RWPE2 (cell line): ENCODE measurements at regions not wholly inside any gene's neighbourhood (a gene's known extent, or its start where the extent isn't known, plus 50 kb on each side); places are given as distances from the start of the nearest gene placed in this dataset.

Experiments
- ATAC-seq: fragments of 200-7000 bp; cut with Tn5 transposase; 3 replicates; pipeline ENCODE4 v1.9.1; 2021; ENCODE audit warnings: low read depth
- DNase-seq: peaks from one replicate; pipeline ENCODE4 v3.0.0-alpha.2; 2020; ENCODE audit warnings: low spot score
- H3K27ac ChIP-seq: fragments of 450-650 bp; 2 replicates; pipeline ENCODE4 v1.5.1; 2017; ENCODE audit warnings: mild to moderate bottlenecking; ENCODE audit not compliant: poor library complexity, severe bottlenecking
- H3K27me3 ChIP-seq: fragments of 250-450 bp; sonication (Bioruptor Pico); 2 replicates; pipeline ENCODE4 v1.5.1; 2021; ENCODE audit warnings: mild to moderate bottlenecking, moderate library complexity; ENCODE audit not compliant: insufficient read depth, poor library complexity, severe bottlenecking
- H3K36me3 ChIP-seq: fragments of 250-450 bp; sonication (Bioruptor Pico); 2 replicates; pipeline ENCODE4 v1.5.1; 2020; ENCODE audit warnings: low read depth, mild to moderate bottlenecking, moderate library complexity
- H3K4me1 ChIP-seq: fragments of 250-450 bp; sonication (Bioruptor Pico); 2 replicates; pipeline ENCODE4 v1.5.1; 2021; ENCODE audit warnings: mild to moderate bottlenecking, moderate library complexity; ENCODE audit not compliant: insufficient read depth, poor library complexity, severe bottlenecking
- H3K4me3 ChIP-seq: fragments of 250-450 bp; sonication (Bioruptor Pico); 2 replicates; pipeline ENCODE4 v1.5.1; 2021; ENCODE audit warnings: mild to moderate bottlenecking, moderate library complexity; ENCODE audit not compliant: severe bottlenecking
- H3K9me3 ChIP-seq: fragments of 250-450 bp; sonication (Bioruptor Pico); 2 replicates; pipeline ENCODE4 v1.5.1; 2021; ENCODE audit warnings: mild to moderate bottlenecking, moderate library complexity; ENCODE audit not compliant: severe bottlenecking
- CTCF ChIP-seq: fragments of 450-650 bp; IDR thresholded peaks from one replicate; pipeline ENCODE4 v1.5.1; 2017; ENCODE audit warnings: mild to moderate bottlenecking, moderate library complexity; ENCODE audit not compliant: poor library complexity, severe bottlenecking

- no peak for DNase-seq
- H3K4me3 ChIP-seq = no peak overlapping the region
- no peaks in the 10 kb centered on the region for H3K9me3 ChIP-seq
- H3K27me3 ChIP-seq = no peaks in the 10 kb centered on the region
- no peaks in the 10 kb centered on the region for H3K36me3 ChIP-seq
- H3K4me1 ChIP-seq = peaks cover 2% of the 10 kb centered on the region
- TF ChIP-seq CTCF = no peak
- no peak overlapping the region for H3K27ac ChIP-seq
- no peak for ATAC-seq
Measured at GRCh38 chr18:73843455-73843854, 304.2 kb downstream of the FBXO15 start.

GRCh38 chr18:73842795-73843394, 304.7 kb downstream of the FBXO15 start:
- Histone ChIP-seq H3K9me3 (no peaks in the 10 kb centered on the region), H3K36me3 (no peaks in the 10 kb centered on the region), H3K4me3 (no peak overlapping the region), H3K27ac (no peak overlapping the region), H3K4me1 (no peaks in the 10 kb centered on the region), H3K27me3 (no peaks in the 10 kb centered on the region)
- 0 out of 3 replicates have a peak, but pooled peaks have one; percentile 40 for ATAC-seq
- no peak for DNase-seq
- peak; percentile 97 for TF ChIP-seq CTCF

GRCh38 chr18:73841661-73842060, 306.0 kb downstream of the FBXO15 start:
- ATAC-seq = no peak
- no peak overlapping the region for H3K27ac ChIP-seq
- no peak overlapping the region for H3K4me3 ChIP-seq
- peak; percentile 17 for TF ChIP-seq CTCF
- no peaks in the 10 kb centered on the region for H3K27me3 ChIP-seq
- H3K4me1 ChIP-seq = no peaks in the 10 kb centered on the region
- H3K36me3 ChIP-seq = no peaks in the 10 kb centered on the region
- no peak for DNase-seq
- no peaks in the 10 kb centered on the region for H3K9me3 ChIP-seq

GRCh38 chr18:73840319-73840945, 307.2 kb downstream of the FBXO15 start:
- Histone ChIP-seq H3K27ac (no peak overlapping the region), H3K27me3 (no peaks in the 10 kb centered on the region), H3K4me3 (no peak overlapping the region), H3K4me1 (no peaks in the 10 kb centered on the region), H3K36me3 (no peaks in the 10 kb centered on the region), H3K9me3 (no peaks in the 10 kb centered on the region)
- DNase-seq (no peak), ATAC-seq (no peak)
- TF ChIP-seq CTCF = no peak

- DNase-seq (no peak), ATAC-seq (no peak)
- H3K4me3 ChIP-seq = no peak overlapping the region
- no peaks in the 10 kb centered on the region for H3K27me3 ChIP-seq
- TF ChIP-seq CTCF = no peak
- no peaks in the 10 kb centered on the region for H3K36me3 ChIP-seq
- H3K27ac ChIP-seq = no peak overlapping the region
- no peaks in the 10 kb centered on the region for H3K9me3 ChIP-seq
- no peaks in the 10 kb centered on the region for H3K4me1 ChIP-seq
Measured at GRCh38 chr18:73839441-73839840, 308.2 kb downstream of the FBXO15 start.
